Mucosa of descending colon (tissue), 3 donors: ENCODE measurements at regions not wholly inside any gene's neighbourhood (a gene's known extent, or its start where the extent isn't known, plus 50 kb on each side); places are given as distances from the start of the nearest gene placed in this dataset.

Source experiments
- ATAC-seq: fragments of 200-7000 bp; cut with Tn5 transposase; one replicate; pipeline ENCODE4 v1.9.1; 2020; ENCODE audit warnings: mild to moderate bottlenecking, moderate library complexity
- DNase-seq, 3 donors: peaks; one replicate each; pipeline ENCODE4 v3.0.0-alpha.2; 2020
- H3K36me3 ChIP-seq: fragments of 200-600 bp; one replicate; pipeline ENCODE4 v1.8.0; 2021; ENCODE audit warnings: low read depth, mild to moderate bottlenecking
- H3K4me1 ChIP-seq: fragments of 200-600 bp; one replicate; pipeline ENCODE4 v1.8.0; 2021; ENCODE audit warnings: low read depth, mild to moderate bottlenecking
- H3K4me3 ChIP-seq: fragments of 200-600 bp; one replicate; pipeline ENCODE4 v1.8.0; 2021; ENCODE audit warnings: mild to moderate bottlenecking
- H3K9me3 ChIP-seq: fragments of 200-600 bp; one replicate; pipeline ENCODE4 v1.8.0; 2021; ENCODE audit warnings: mild to moderate bottlenecking
- intact Hi-C, 2 donors: fragments of 100-400 bp; cut with DNase I in 1 of 2; cut with micrococcal nuclease in 1 of 2; formaldehyde crosslinking; loops; one replicate each; pipeline versions ENCODE4 v1.11.0 to v1.11.1; 2022; cut with DNase I, micrococcal nuclease
- TF ChIP-seq, protein P1 (sequence below): fragments of 200-600 bp; IDR thresholded peaks from one replicate; pipeline ENCODE4 v1.8.0; 2022; ENCODE audit warnings: antibody characterized with exemption, mild to moderate bottlenecking
- donor health status: DM: no; HTN: no; CAD: no; lungs with moderate emphysema.
- donor health status: DM: no; HTN: no; CAD: no.
- donor health status: DM: no; HTN: yes; CAD: no.

DNA sequence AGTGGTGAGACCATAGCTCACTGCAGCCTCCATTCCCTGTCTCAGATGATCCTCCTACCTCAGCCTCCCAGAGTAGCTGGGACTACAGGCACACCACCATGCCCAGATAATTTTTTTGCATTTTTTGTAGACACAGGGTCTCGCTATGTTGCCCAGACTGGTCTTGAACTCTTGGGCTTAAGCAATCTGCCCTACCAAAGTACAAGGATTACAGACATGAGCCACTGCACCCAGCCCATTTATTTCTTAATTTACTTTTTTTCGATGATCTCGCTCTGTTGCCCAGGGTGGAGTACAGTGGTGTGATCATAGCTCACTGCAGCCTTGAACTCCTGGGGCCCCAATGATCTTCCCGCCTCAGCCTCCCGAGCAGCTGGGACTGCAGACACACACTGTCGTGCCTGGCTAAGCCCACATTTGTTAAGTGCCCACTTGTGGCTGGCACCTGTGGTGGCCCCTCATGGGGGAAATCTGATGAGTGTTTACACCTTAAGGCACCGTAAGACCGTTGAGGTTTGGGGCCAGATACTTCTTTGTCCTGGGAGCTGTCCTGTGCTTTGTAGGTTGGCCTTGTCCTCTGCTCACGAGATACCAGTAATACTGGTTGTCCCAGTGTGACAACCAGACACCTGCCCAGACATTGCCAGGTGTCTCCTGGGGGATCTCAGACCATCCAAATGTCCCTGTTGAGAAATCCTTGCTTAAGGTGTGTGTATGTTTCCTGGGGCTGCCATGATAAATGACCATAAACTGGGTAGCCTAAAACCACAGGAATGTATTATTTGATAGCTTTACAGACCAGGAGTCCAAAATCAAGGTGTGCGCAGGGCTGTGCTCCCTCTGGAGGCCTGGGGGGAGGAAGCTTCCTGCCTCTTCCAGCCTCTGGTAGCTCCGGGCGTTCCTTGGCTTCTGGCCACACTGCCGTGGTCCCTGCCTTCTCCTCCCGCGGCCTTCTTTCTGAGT, 141.4 kb upstream of the GSE1 start:
- TF ChIP-seq, protein P1, sequence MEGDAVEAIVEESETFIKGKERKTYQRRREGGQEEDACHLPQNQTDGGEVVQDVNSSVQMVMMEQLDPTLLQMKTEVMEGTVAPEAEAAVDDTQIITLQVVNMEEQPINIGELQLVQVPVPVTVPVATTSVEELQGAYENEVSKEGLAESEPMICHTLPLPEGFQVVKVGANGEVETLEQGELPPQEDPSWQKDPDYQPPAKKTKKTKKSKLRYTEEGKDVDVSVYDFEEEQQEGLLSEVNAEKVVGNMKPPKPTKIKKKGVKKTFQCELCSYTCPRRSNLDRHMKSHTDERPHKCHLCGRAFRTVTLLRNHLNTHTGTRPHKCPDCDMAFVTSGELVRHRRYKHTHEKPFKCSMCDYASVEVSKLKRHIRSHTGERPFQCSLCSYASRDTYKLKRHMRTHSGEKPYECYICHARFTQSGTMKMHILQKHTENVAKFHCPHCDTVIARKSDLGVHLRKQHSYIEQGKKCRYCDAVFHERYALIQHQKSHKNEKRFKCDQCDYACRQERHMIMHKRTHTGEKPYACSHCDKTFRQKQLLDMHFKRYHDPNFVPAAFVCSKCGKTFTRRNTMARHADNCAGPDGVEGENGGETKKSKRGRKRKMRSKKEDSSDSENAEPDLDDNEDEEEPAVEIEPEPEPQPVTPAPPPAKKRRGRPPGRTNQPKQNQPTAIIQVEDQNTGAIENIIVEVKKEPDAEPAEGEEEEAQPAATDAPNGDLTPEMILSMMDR: no peak
- Histone ChIP-seq H3K36me3 (no peaks in the 10 kb centered on the region), H3K4me3 (no peak overlapping the region), H3K4me1 (no peaks in the 10 kb centered on the region), H3K9me3 (no peaks in the 10 kb centered on the region)
- intact Hi-C loops: no loop called here
- peak; percentile 87 for ATAC-seq
- DNase-seq: peak; percentile 69 to 78 (median 71)

DNA sequence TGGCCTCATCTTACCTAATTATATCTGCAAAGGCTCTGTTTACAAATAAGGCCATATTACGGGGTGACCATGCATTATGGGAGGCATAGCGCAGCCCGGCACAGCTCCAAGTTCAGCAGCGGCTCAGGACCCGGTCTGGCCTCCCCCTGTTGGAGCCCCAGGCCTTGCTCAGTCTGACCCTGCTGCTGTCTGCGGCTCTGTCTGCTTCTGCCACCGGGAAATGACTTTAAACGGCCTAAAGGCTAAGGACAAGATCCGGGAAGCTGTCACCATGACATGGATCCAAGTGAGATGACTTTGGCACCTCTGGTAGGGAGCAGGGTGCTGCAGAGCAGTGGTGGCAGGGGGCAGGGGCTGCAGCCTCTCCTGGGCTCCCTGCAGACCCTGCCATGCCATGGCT, 140.6 kb upstream of the GSE1 start:
- H3K4me3 ChIP-seq: no peak overlapping the region
- H3K36me3 ChIP-seq: no peaks in the 10 kb centered on the region
- DNase-seq (no peak), ATAC-seq (no peak)
- TF ChIP-seq, protein P1: no peak
- H3K9me3 ChIP-seq: no peaks in the 10 kb centered on the region
- intact Hi-C loops: no loop called here
- no peaks in the 10 kb centered on the region for H3K4me1 ChIP-seq

DNA sequence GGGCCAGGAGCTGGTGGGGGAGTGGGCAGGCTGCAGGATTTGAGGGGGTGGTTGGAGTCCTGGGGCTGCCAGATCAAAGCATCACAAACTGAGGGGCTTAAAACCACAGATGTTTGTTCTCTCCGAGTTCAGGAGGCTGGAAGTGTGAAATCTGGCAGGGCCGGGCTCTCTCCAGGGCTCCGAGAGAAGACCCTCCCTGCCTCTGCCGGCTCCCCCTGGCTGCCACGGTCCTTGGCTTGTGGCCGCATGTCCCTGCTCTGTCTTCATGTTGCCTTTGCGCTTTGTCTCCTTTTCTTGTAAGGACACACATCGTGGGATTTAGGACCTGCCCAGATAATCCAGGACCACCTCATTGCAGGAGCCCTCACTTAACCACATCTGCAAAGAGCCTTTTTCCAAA, 139.8 kb upstream of the GSE1 start:
- no peaks in the 10 kb centered on the region for H3K4me1 ChIP-seq
- TF ChIP-seq, protein P1: no peak
- ATAC-seq (no peak), DNase-seq (no peak)
- H3K4me3 ChIP-seq: no peak overlapping the region
- intact Hi-C loops: no loop called here
- H3K36me3 ChIP-seq: no peaks in the 10 kb centered on the region
- no peaks in the 10 kb centered on the region for H3K9me3 ChIP-seq

DNA sequence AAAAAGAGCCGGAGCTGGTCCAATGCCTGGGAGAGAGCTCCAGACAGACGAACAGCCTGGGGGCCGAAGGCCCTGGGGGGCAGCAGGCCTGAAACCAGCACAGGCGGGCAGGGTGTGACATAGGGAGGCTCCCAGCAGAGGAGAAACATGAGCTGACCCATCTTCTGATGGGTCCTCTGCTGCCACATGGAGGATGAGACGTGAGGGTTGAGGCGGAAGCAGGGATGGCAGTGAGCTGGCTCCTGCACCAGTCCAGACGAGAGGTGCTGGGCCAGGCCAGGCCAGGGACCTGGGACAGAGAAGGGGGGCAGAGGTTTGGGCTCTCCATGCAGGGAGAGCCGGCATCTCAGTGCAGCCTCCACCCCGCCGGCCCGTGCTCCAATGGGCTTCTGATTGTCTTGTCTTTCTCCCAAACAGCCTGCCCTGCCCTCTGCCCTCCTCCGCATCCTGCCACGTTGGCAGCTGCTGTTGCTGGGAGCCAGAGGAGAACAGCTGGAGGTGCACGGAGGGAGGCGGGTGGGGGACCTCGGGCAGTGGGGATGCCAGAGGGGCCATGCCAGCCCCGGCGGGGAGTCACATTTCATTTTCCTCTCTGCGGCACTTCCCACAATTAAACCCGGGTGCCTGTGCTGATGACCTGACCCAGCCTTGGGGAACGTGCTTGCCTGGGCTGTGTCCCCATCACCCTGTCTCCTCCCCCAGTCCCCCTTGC, 139.1 kb upstream of the GSE1 start:
- Histone ChIP-seq H3K4me1 (no peaks in the 10 kb centered on the region), H3K4me3 (no peak overlapping the region), H3K9me3 (no peaks in the 10 kb centered on the region), H3K36me3 (no peaks in the 10 kb centered on the region)
- DNase-seq (no peak), ATAC-seq (peak; percentile 6)
- intact Hi-C loops: no loop called here
- TF ChIP-seq, protein P1: no peak

DNA sequence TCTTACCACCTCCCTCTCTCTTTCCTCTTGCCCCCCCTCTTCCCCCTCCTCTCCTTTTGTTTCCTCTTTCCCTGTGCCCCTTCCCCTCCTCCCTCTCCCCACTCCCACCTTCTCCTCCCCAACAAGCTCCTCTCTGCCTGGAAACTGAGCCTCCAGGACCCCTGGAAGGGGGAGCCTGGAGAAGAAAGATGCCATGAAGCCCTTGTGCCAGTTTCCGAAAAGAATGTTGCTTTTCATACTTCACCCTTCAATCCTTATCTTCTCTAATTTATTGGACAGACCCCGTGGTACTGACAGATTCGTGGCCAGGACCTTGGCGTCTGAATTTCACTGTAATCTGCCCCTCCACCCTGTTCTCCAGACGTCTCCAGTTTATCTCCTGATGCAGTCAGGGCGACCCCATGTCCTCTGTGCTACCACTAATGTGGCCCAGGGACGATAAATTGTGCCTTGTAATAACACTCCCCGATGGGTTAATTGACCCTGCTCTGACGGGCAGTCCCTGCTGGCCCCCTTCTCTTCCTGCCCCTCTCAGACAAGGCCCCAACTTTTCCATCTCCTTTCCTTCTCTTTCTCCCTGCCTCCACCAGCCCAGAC, 138.4 kb upstream of the GSE1 start:
- ATAC-seq (no peak), DNase-seq (no peak)
- H3K4me3 ChIP-seq: no peak overlapping the region
- intact Hi-C loops: no loop called here
- H3K9me3 ChIP-seq: no peaks in the 10 kb centered on the region
- TF ChIP-seq, protein P1: no peak
- H3K4me1 ChIP-seq: no peaks in the 10 kb centered on the region
- H3K36me3 ChIP-seq: no peaks in the 10 kb centered on the region
